Stimulated activated CD4-positive, alpha-beta T cell treated with anti-CD3 and anti-CD28 coated beads, Interleukin-1b, Interleukin-23, amount 100 ng/mL, for 48 hours (primary cell): ENCODE measurements at regions not wholly inside any gene's neighbourhood (a gene's known extent, or its start where the extent isn't known, plus 50 kb on each side); places are given as distances from the start of the nearest gene placed in this dataset.

Experiments used
- DNase-seq: peaks from one replicate; pipeline ENCODE4 v3.0.0-alpha.2; 2020

- DNase-seq, result no peak
Measured at GRCh38 chr6:43840490-43841218, 70.6 kb downstream of the VEGFA start.

GRCh38 chr6:43838276-43839036 lies 68.4 kb downstream of the VEGFA start:
- DNase-seq, result no peak

- DNase-seq, result no peak
Measured at GRCh38 chr6:43837507-43837906, 67.5 kb downstream of the VEGFA start.

- DNase-seq, result no peak
Measured at GRCh38 chr6:43836507-43837240, 66.7 kb downstream of the VEGFA start.
